ENCODE measurements at regions not wholly inside any gene's neighbourhood (a gene's known extent, or its start where the extent isn't known, plus 50 kb on each side); places are given as distances from the start of the nearest gene placed in this dataset.

- TF ChIP-seq CTCF (IDR thresholded peaks at IDR 0.05; ENCODE audit: low read depth, low read length, poor library complexity, severe bottlenecking) (no peak), EZH2phosphoT487 (IDR thresholded peaks at IDR 0.05; ENCODE audit: borderline replicate concordance, low read length) (no peak)
Measured at GRCh38 chr5:2653991-2654390, 97.5 kb downstream of the IRX2 start.

Measured in DOHH2 (cell line).